ENCODE measurements at regions not wholly inside any gene's neighbourhood (a gene's known extent, or its start where the extent isn't known, plus 50 kb on each side); places are given as distances from the start of the nearest gene placed in this dataset.

GRCh38 chr9:40926404-40927259 lies 201.8 kb downstream of the FOXD4L6 start:
- TF ChIP-seq CTCF (conservative IDR thresholded peaks at IDR 0.05; ENCODE audit: low read length) (no peak), EZH2phosphoT487 (IDR thresholded peaks at IDR 0.05; ENCODE audit: borderline replicate concordance, low read depth, low read length) (no peak)

All from OCI-LY7 (cell line).